Naive thymus-derived CD4-positive, alpha-beta T cell (primary cell): ENCODE measurements at regions not wholly inside any gene's neighbourhood (a gene's known extent, or its start where the extent isn't known, plus 50 kb on each side); places are given as distances from the start of the nearest gene placed in this dataset.
"Not testable (repeated sequence)": the region's sequence is repeated elsewhere in the genome, so short reads cannot be mapped to it uniquely, and the experiment has no call there.

Experiments
- ATAC-seq: fragments of 150-1000 bp; cut with Tn5 transposase; 2 replicates; pipeline ENCODE4 v1.10.0; 2021; ENCODE audit warnings: mild to moderate bottlenecking, moderate library complexity
- CTCF ChIA-PET: fragments of 350-600 bp; sonication (Branson Sonifier 250); formaldehyde crosslinking; loops from one replicate; lab custom pipeline; 2021; ENCODE audit warnings: antibody characterized with exemption; lab: Charles Lee
- POLR2A ChIA-PET: fragments of 350-600 bp; sonication (Branson Sonifier 250); formaldehyde crosslinking; loops from one replicate; lab custom pipeline; 2021; ENCODE audit warnings: antibody characterized with exemption, inconsistent platforms; lab: Charles Lee
- DNase-seq, 9 donors: peaks; one replicate each; pipeline versions ENCODE4 v3.0.0 to v3.0.0-alpha.2; 2020 to 2022; ENCODE audit warnings: mixed read lengths in 1 of 9
- H3K27ac ChIP-seq: one replicate; pipeline ENCODE4 v1.7.0; 2013; ENCODE audit warnings: mild to moderate bottlenecking, low read depth, low read length, moderate library complexity
- H3K27me3 ChIP-seq, 2 donors: one replicate each; pipeline ENCODE4 v1.7.0; 2013; ENCODE audit warnings: low read length in 2 of 2, mild to moderate bottlenecking in 2 of 2, moderate library complexity in 2 of 2; ENCODE audit not compliant: control insufficient read depth in 2 of 2, insufficient read depth in 2 of 2
- H3K36me3 ChIP-seq, 3 experiments: 1 replicate in 2 of 3; 2 replicates in 1 of 3; pipeline ENCODE4 v1.7.0; 2013; ENCODE audit warnings: low read length in 3 of 3, mild to moderate bottlenecking in 3 of 3, moderate library complexity in 1 of 3; ENCODE audit not compliant: insufficient read depth in 3 of 3, control insufficient read depth in 2 of 3
- H3K4me1 ChIP-seq, 2 donors: one replicate each; pipeline ENCODE4 v1.7.0; 2013; ENCODE audit warnings: low read length in 2 of 2, mild to moderate bottlenecking in 2 of 2, moderate library complexity in 1 of 2; ENCODE audit not compliant: control insufficient read depth in 2 of 2, insufficient read depth in 2 of 2
- H3K4me3 ChIP-seq: 2 replicates; pipeline ENCODE4 v1.7.0; 2013; ENCODE audit warnings: mild to moderate bottlenecking, low read length
- H3K9me3 ChIP-seq, 3 experiments: 1 replicate in 2 of 3; 2 replicates in 1 of 3; pipeline ENCODE4 v1.7.0; 2013; ENCODE audit warnings: low read length in 3 of 3; ENCODE audit not compliant: control insufficient read depth in 2 of 3
- H3K27ac Mint-ChIP-seq, 9 donors: one replicate each; pipeline ENCODE4 v1.8.0; 2020 to 2022; ENCODE audit warnings: mixed read lengths in 9 of 9, mild to moderate bottlenecking in 8 of 9, moderate library complexity in 5 of 9, inconsistent platforms in 2 of 9
- H3K27me3 Mint-ChIP-seq, 5 donors: one replicate each; pipeline ENCODE4 v1.8.0; 2021 to 2022; ENCODE audit warnings: mixed read lengths in 5 of 5, mild to moderate bottlenecking in 1 of 5
- H3K36me3 Mint-ChIP-seq, 5 donors: one replicate each; pipeline ENCODE4 v1.8.0; 2020 to 2022; ENCODE audit warnings: mixed read lengths in 5 of 5, mild to moderate bottlenecking in 3 of 5, inconsistent platforms in 1 of 5
- H3K4me1 Mint-ChIP-seq, 7 donors: one replicate each; pipeline ENCODE4 v1.8.0; 2020 to 2022; ENCODE audit warnings: mixed read lengths in 7 of 7, mild to moderate bottlenecking in 3 of 7, inconsistent platforms in 1 of 7
- H3K4me3 Mint-ChIP-seq, 10 donors: one replicate each; pipeline ENCODE4 v1.8.0; 2020 to 2022; ENCODE audit warnings: mild to moderate bottlenecking in 10 of 10, mixed read lengths in 10 of 10, moderate library complexity in 6 of 10, inconsistent platforms in 2 of 10
- H3K9me3 Mint-ChIP-seq, 11 donors: one replicate each; pipeline ENCODE4 v1.8.0; 2020 to 2022; ENCODE audit warnings: mixed read lengths in 11 of 11, mild to moderate bottlenecking in 4 of 11, inconsistent platforms in 1 of 11, moderate library complexity in 1 of 11
- intact Hi-C, 2 donors: fragments of 100-400 bp; cut with micrococcal nuclease; formaldehyde crosslinking; loops; one replicate each; pipeline ENCODE4 v1.15.1; 2023

GRCh38 chr14:106455026-106455425 is 928.6 kb downstream of the TMEM121 start:
- POLR2A ChIA-PET, result no interaction called here

GRCh38 chr14:106459971-106460730 is 933.8 kb downstream of the TMEM121 start:
- H3K27ac ChIP-seq, result no peak overlapping the region
- no peaks in the 10 kb centered on the region for H3K27me3 ChIP-seq
- peaks cover 0 to 4% of the 10 kb centered on the region in 2 donors for H3K4me1 ChIP-seq
- peak; percentile 79 for ATAC-seq
- intact Hi-C loops, result loop anchor here (1.0 to 2.0 kb wide), 3 partner anchors 51 to 58 kb away; no protein-coding TSS in a partner anchor
- no peaks in the 10 kb centered on the region for H3K9me3 ChIP-seq
- peak overlapping the region in 1 of 9 donors; percentile 74 for H3K27ac Mint-ChIP-seq
- peaks cover 0 to 9% (median 0%) of the 10 kb centered on the region in 7 donors for H3K4me1 Mint-ChIP-seq
- no peaks in the 10 kb centered on the region for H3K9me3 Mint-ChIP-seq
- CTCF ChIA-PET, result interaction anchor here (0.7 to 1.8 kb wide), 11 partner anchors 9 to 78 kb away, joined by 3 to 15 read pairs (median 4); no protein-coding TSS in a partner anchor
- H3K36me3 ChIP-seq, result no peaks in the 10 kb centered on the region
- H3K4me3 ChIP-seq, result no peak overlapping the region
- no peaks in the 10 kb centered on the region for H3K36me3 Mint-ChIP-seq
- POLR2A ChIA-PET, result interaction anchor here (1.0 to 1.6 kb wide), 2 partner anchors 10 to 60 kb away, joined by 3 to 4 read pairs; no protein-coding TSS in a partner anchor
- H3K27me3 Mint-ChIP-seq, result peaks cover 0 to 22% (median 3%) of the 10 kb centered on the region in 5 donors
- H3K4me3 Mint-ChIP-seq, result peak overlapping the region in 1 of 10 donors; percentile 42
- peak; percentile 41 to 67 (median 56) for DNase-seq

More at GRCh38 chr14:106455026-106455425, 928.6 kb downstream of the TMEM121 start:
- Histone ChIP-seq H3K4me1 (peaks cover 0 to under 1% of the 10 kb centered on the region in 2 donors), H3K36me3 (no peaks in the 10 kb centered on the region), H3K27me3 (no peaks in the 10 kb centered on the region), H3K4me3 (no peak overlapping the region), H3K9me3 (no peaks in the 10 kb centered on the region), H3K27ac (no peak overlapping the region)
- DNase-seq (no peak), ATAC-seq (no peak)
- intact Hi-C loops, result no loop called here
- Mint-ChIP-seq H3K9me3 (no peaks in the 10 kb centered on the region), H3K27ac (no peak overlapping the region), H3K27me3 (peaks cover 0 to 44% (median 7%) of the 10 kb centered on the region in 5 donors), H3K36me3 (no peaks in the 10 kb centered on the region), H3K4me3 (no peak overlapping the region), H3K4me1 (peaks cover 0 to 3% (median 0%) of the 10 kb centered on the region in 7 donors)
- CTCF ChIA-PET, result interaction anchor here (2.1 kb wide), 1 partner anchor 15 kb away, joined by 6 read pairs; no protein-coding TSS in a partner anchor

GRCh38 chr14:106460916-106461315 is 934.5 kb downstream of the TMEM121 start:
- Mint-ChIP-seq H3K36me3 (no peaks in the 10 kb centered on the region), H3K9me3 (no peaks in the 10 kb centered on the region), H3K27ac (peak overlapping the region in 1 of 9 donors; percentile 74), H3K27me3 (peaks cover 0 to 18% (median 3%) of the 10 kb centered on the region in 5 donors), H3K4me1 (peaks cover 0 to 9% (median 0%) of the 10 kb centered on the region in 7 donors), H3K4me3 (no peak overlapping the region)
- H3K4me1 ChIP-seq, result peaks cover 0 to 4% of the 10 kb centered on the region in 2 donors
- intact Hi-C loops, result loop anchor here (1.0 to 2.0 kb wide), 3 partner anchors 50 to 57 kb away; no protein-coding TSS in a partner anchor
- no peaks in the 10 kb centered on the region for H3K9me3 ChIP-seq
- no peak overlapping the region for H3K27ac ChIP-seq
- no peak for DNase-seq
- no peaks in the 10 kb centered on the region for H3K36me3 ChIP-seq
- no peak overlapping the region for H3K4me3 ChIP-seq
- no peak for ATAC-seq
- CTCF ChIA-PET, result interaction anchor here (0.7 to 2.2 kb wide), 11 partner anchors 16 to 58 kb away, joined by 3 to 15 read pairs (median 5); no protein-coding TSS in a partner anchor
- POLR2A ChIA-PET, result interaction anchor here (1.6 kb wide), 1 partner anchor 9 kb away, joined by 4 read pairs; no protein-coding TSS in a partner anchor
- H3K27me3 ChIP-seq, result no peaks in the 10 kb centered on the region

DNA sequence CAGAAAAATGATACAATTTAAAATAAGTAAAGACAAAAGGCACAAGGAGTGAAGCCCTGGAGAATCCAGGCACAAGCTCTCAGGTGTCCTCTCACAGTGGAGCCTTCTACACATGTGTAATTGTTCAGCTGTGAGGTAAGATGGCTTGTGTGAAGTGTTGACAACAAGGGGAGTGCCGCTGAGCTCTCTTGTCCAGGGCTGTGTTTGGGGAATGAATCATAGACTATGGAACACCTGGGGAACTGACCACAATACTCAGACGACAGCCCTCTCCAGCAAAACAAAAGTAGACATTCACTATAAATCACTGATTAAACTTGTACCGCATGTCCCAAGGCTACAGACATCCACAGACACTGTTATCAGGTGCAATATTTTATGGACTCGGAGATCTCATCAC is 940.1 kb downstream of the TMEM121 start:
- H3K27me3 ChIP-seq, H3K4me1 ChIP-seq, H3K36me3 Mint-ChIP-seq, intact Hi-C loops, H3K4me3 ChIP-seq, DNase-seq, H3K9me3 Mint-ChIP-seq, H3K4me3 Mint-ChIP-seq, H3K9me3 ChIP-seq, ATAC-seq, H3K36me3 ChIP-seq, H3K27ac ChIP-seq: not testable (repeated sequence)
- ChIA-PET POLR2A (interaction anchor here (1.5 kb wide), 1 partner anchor 41 kb away, joined by 4 read pairs; no protein-coding TSS in a partner anchor), CTCF (interaction anchor here (0.9 to 6.4 kb wide), 7 partner anchors 21 to 351 kb away, joined by 3 to 58 read pairs (median 5); no protein-coding TSS in a partner anchor)
- peak overlapping the region in 1 of 9 donors; percentile 68 for H3K27ac Mint-ChIP-seq
- H3K4me1 Mint-ChIP-seq, result peaks cover 0 to 15% (median 9%) of the 10 kb centered on the region in 7 donors
- peaks cover 0 to 17% (median 0%) of the 10 kb centered on the region in 5 donors for H3K27me3 Mint-ChIP-seq

DNA sequence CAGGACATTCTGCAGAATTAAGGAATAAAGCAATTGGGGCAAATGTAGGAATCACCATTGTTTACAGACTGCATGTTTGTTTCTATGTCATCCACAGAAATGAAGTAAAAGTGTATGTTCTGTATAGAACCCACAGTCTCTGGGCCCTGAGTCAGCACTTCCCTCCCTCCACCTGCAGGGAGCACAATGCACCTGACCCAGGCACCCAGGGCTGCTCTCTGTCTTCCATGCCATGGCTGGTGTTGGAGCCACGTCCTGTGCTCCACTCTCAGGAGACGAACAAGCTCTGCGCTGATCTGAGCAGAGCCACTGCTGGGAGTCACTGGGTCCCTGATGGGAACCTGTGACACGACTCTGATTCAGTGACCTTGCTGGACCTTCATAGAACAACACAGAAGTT is 942.5 kb downstream of the TMEM121 start:
- H3K4me1 ChIP-seq, H3K27ac ChIP-seq, H3K27me3 ChIP-seq, H3K9me3 ChIP-seq, H3K4me3 Mint-ChIP-seq, H3K4me3 ChIP-seq, H3K9me3 Mint-ChIP-seq, H3K36me3 ChIP-seq, H3K36me3 Mint-ChIP-seq: not testable (repeated sequence)
- peak in 4 of 9 donors; percentile 16 to 46 (median 29) for DNase-seq
- Mint-ChIP-seq H3K27me3 (peaks cover 0 to 17% (median 0%) of the 10 kb centered on the region in 5 donors), H3K27ac (peak overlapping the region in 1 of 9 donors; percentile 46), H3K4me1 (peaks cover 0 to 15% (median 9%) of the 10 kb centered on the region in 7 donors)
- intact Hi-C loops, result loop anchor here (1.0 to 2.0 kb wide), 3 partner anchors 43 to 50 kb away; no protein-coding TSS in a partner anchor
- POLR2A ChIA-PET, result interaction anchor here (1.1 to 2.4 kb wide), 2 partner anchors 32 to 42 kb away, joined by 4 to 8 read pairs; no protein-coding TSS in a partner anchor
- peak; percentile 73 for ATAC-seq
- CTCF ChIA-PET, result interaction anchor here (0.6 to 6.4 kb wide), 20 partner anchors 8 to 352 kb away, joined by 3 to 58 read pairs (median 4); no protein-coding TSS in a partner anchor

DNA sequence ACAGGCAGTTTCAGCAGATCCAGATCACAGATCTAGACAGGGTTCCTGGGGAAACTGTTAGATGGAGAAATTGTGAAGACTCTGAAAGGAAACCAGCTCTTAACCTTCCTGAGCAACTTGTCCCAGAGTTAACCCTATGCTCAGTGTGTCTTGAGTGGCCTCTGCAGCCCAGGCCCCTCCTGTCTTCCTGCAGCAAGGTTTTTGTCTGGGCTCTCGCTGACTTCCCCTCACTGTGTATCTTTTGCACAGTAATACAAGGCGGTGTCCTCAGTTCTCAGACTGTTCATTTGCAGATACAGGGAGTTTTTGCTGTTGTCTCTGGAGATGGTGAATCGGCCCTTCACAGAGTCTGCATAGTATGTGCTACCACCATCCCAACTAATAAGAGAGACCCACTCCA is 943.6 kb downstream of the TMEM121 start:
- not testable (repeated sequence) for H3K4me3 ChIP-seq, H3K4me1 ChIP-seq, H3K36me3 Mint-ChIP-seq, H3K9me3 ChIP-seq, H3K27me3 ChIP-seq, H3K27ac ChIP-seq, H3K9me3 Mint-ChIP-seq, H3K36me3 ChIP-seq
- H3K4me3 Mint-ChIP-seq, result peak overlapping the region in 8 of 10 donors; percentile 16 to 75 (median 50)
- peaks cover 0 to 11% (median 0%) of the 10 kb centered on the region in 5 donors for H3K27me3 Mint-ChIP-seq
- peak overlapping the region in 7 of 9 donors; percentile 71 to 93 (median 80) for H3K27ac Mint-ChIP-seq
- DNase-seq, result peak in 2 of 9 donors; percentile 14 to 18
- ChIA-PET POLR2A (interaction anchor here (0.6 to 2.4 kb wide), 5 partner anchors 9 to 86 kb away, joined by 3 to 8 read pairs (median 4); no protein-coding TSS in a partner anchor), CTCF (interaction anchor here (0.7 to 6.4 kb wide), 13 partner anchors 14 to 318 kb away, joined by 3 to 58 read pairs (median 6); no protein-coding TSS in a partner anchor)
- intact Hi-C loops, result loop anchor here in 1 of 2 donors (5.0 kb wide), 1 partner anchor 353 kb away; no protein-coding TSS in a partner anchor
- ATAC-seq, result peak; percentile 64
- peaks cover 0 to 15% (median 9%) of the 10 kb centered on the region in 7 donors for H3K4me1 Mint-ChIP-seq
